Glomerular visceral epithelial cell (primary cell): ENCODE measurements at regions not wholly inside any gene's neighbourhood (a gene's known extent, or its start where the extent isn't known, plus 50 kb on each side); places are given as distances from the start of the nearest gene placed in this dataset.

Experiments
- DNase-seq: peaks from one replicate; pipeline ENCODE4 v3.0.0-alpha.2; 2016; ENCODE audit errors: extremely low spot score

DNA sequence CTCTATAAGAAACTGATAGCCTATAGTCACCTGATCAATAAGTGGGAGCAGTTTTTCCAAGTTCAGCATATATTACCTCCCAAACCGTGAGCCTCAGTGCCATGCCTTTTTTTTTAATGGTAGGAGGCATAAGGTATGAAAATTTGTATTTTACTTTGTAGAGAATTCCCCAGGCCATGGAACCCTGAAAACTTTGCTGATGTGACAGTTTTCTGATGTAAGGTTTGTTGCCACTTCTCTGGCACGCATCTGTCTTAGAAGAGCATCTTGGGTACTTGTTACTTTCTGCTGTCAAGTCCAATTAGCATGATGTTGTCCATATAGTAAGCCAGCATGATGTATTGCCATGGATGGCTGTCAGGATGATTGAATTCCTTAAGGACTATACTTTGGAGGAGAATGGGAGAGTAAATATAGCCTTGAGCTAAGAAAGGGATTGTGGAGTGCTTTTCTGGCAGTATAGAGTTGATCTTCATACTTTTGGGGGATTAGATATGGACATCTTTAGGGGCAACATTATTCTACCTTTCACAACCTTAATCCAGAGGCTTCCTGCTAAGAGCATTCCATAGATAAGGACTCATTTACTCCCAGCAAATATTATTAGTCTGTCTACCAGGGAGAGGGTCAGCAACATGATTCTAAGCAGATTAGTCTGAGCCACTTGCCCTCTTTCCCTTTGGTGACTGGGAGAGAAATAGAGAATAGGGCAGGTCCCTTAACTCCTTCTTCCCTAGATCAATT is 389.6 kb downstream of the YTHDC2 start:
- no peak for DNase-seq

DNA sequence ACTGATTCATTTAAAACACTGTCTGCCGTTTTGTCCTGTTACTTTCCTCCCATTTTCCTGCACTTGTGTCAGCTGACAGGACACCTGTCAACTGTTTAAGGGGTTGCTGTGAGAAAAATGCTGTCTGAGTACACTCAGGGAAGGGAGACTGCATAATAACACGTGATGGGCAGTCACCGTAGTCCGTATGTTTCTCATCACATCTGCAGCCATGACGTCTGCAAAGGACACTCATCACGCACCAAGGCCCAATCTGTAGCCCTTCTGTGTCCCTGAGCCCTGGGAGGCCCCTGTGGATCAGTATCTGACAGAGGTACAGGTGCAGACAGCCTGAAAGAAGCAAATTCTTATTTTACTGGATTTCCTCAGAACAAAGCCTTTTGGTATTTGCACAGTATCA is 396.3 kb downstream of the YTHDC2 start:
- DNase-seq: no peak

DNA sequence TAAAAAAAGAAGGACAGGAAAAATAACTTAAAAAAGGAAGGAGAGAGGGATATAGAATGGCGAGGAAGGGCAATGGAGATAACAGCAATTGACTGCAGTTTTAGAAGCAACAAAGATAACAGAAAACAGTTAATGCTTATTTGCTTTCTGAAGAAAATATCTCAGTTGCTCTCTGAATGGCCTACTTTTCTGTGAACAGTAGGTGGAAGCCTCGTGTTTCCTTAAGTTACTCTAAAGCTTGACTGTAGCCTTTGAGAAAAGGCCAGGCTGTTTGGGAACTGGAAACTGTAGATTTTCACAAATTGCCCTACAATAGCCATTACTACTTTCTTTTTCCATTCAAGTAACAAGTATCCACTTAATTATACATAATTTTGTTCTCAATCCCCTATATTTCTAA is 404.5 kb downstream of the YTHDC2 start:
- no peak for DNase-seq

GRCh38 chr5:113922343-113922742 is 408.8 kb downstream of the YTHDC2 start:
- DNase-seq: no peak

GRCh38 chr5:113935453-113935852 is 422.0 kb downstream of the YTHDC2 start:
- no peak for DNase-seq

GRCh38 chr5:113937301-113937700 is 423.8 kb downstream of the YTHDC2 start:
- no peak for DNase-seq

DNA sequence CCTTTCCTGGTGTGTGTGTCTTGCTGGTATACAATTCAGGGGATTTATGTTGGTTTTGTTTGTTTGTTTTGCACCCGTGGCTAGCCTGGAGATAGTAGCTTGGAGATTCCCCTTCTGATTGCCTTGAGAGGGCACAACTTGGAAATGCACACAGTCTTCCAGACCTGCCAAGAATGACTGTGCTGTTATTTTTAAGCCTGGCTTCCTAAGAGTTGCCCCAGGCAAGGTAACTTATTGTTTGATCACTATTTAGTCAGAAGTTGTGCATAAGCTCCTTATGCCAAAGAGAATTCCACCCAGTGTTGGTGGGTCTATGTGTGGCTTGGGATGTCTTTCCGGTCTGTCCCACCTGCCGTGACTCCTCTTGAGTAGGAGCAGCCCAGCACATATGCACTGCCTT is 421.9 kb upstream of the KCNN2 start:
- no peak for DNase-seq

DNA sequence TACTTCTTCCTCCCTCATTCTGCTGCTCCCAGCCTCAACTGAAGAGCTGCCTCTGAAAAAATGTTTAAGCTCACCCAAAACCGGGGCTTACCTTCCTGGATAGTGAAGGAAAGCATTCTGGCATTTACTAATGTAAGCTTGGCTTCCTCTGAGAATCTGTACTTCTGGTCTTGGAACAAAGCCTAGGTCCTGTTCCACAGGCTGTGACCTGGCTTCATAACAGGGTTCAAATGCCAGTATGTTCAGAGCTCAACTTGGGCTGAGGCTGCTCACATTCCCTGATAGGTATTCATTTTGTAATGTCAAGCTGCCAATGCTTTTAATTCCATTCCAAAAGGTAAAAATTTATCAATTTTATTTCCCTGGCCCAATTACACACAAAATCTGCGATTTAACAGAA is 411.7 kb upstream of the KCNN2 start:
- DNase-seq: no peak

GRCh38 chr5:113965225-113965624 is 396.6 kb upstream of the KCNN2 start:
- no peak for DNase-seq

DNA sequence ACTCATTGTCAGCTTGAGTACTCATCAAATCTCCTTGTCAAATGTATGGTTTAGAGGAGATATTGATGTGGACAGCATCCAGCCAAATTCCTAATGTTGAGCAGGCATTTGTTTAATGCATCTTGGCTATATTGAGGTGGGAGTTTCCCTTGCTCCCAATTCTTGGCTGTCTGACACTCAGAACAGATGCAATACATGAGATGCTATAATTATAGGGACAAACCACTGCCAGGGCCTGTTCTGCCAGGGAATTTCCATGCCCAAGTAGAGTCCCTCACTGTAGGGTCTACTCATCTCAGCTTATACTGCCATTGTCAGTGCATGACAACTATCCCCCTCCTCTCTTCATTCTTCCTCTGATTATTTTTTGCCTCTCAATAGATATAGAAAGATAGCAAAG is 392.0 kb upstream of the KCNN2 start:
- DNase-seq: no peak

GRCh38 chr5:113971454-113971853 is 390.4 kb upstream of the KCNN2 start:
- DNase-seq: no peak

DNA sequence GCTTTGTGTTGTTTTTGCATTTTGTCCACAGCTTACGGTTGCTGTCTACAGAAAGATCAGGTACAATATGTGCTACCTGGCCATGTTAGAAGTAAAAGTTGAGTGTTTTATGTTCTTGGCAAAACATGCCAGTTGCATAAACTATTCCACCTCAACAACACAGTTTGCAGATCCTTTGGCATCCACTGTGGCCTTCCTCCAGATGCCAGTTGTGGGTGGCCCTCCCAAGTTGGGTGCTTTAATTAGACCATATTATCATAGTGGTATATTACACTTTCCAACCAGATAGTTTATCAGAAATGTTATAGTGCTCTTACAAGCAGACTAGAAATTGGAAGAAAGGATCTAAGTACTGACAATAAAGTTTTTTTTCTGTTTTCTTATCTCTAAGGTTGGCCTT is 386.9 kb upstream of the KCNN2 start:
- no peak for DNase-seq

- DNase-seq: no peak
Measured at GRCh38 chr5:113984928-113985327, 376.9 kb upstream of the KCNN2 start.

GRCh38 chr5:113985505-113985904 is 376.4 kb upstream of the KCNN2 start:
- DNase-seq: no peak

GRCh38 chr5:113989278-113989912 is 372.5 kb upstream of the KCNN2 start:
- DNase-seq: no peak

GRCh38 chr5:113989913-113990305 is 372.0 kb upstream of the KCNN2 start:
- DNase-seq: no peak

- DNase-seq: no peak
Measured at GRCh38 chr5:114001076-114001475, 360.8 kb upstream of the KCNN2 start.

- no peak for DNase-seq
Measured at GRCh38 chr5:114006582-114006981, 355.3 kb upstream of the KCNN2 start.

DNA sequence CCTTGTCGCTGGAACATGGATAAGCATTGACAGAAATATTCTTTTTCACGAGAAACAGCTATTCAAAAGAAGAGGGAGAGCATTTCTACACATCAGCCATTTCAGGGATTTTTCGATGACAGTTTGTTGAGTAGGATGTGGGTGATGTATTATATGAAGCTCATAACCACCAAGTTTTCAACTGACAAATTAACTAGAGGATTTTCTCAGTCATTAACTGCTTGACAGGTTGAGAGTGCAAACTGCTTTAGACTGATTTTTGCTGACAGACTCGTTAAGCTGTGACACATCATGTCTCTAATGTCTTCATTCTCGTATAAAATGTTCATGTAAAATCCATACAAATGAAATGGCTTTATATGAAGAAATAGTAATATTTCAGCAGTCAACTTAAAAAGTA is 354.2 kb upstream of the KCNN2 start:
- no peak for DNase-seq

DNA sequence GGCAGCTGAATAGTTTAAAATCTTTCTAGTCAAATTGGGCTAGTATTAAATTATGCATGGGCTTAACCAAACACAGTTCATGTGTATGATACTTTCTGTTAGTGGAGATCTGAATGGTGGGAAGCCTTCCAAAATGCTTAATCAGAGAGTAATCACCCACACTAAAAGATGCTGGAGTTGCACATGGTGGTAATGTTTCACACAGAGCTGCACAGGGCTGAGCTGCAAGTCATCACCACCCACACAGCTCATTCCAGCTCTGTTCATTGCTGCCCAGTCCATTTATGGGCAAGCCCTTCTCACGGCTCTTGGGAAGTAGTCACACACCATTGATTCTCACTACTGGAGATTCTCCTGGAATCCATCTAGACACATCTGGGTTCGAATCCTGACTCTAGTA is 351.5 kb upstream of the KCNN2 start:
- DNase-seq: no peak

DNA sequence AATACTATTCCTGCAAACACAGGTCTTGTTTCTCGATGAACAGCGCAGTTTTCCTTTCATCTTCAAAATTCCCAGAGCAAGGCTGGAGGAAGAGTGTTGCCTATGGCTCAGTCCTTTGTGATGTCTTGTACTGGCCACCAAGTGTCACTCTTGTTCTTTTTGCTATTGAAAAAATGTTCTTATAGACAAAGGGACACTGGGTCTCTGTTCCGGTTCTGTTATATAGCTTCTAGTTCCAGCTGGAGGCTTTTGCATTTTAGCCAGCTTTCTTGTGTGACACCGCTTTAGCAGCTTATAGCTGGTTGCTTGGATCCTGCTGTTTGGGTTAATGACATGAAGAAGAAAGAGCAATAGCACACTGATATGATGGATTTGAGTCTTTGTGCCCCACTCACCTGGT is 343.7 kb upstream of the KCNN2 start:
- no peak for DNase-seq

DNA sequence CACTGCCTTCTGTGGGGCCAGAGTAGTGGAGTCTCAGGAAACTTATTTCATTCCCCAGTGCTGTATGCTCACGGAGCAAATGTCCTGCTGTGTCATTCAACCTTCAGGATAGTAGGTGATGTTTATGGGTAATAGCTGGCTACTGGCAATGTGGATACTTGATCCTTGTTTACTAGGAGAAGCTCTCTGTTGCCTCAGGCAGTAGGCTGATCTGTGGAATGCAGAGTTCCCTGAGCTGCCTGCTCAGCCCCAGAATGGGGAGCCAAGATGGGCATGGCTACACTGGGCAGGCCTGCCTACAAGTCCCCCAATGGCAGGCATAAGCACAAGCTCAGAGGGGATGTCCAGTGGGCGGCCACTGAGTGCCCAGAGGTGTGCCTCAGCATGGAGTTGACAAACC is 323.1 kb upstream of the KCNN2 start:
- no peak for DNase-seq

DNA sequence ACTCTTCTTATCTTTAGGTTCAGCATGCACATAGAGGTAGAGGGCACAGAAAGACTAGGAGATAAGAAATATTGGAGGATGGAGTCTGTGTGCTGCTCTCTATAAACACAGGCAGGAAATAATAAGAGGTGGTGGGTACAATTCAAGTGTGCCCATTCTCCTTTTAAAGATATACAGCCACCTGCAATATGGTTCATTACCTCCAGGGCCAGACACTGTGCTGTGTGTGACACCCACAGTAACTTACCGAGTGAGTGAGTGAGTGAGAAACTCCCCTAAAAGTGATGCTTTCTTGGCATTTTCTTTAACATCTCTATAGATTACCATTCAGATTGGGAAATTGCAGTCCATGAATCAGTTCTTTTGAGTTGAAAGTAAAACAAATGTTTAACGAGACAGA is 311.8 kb upstream of the KCNN2 start:
- no peak for DNase-seq

DNA sequence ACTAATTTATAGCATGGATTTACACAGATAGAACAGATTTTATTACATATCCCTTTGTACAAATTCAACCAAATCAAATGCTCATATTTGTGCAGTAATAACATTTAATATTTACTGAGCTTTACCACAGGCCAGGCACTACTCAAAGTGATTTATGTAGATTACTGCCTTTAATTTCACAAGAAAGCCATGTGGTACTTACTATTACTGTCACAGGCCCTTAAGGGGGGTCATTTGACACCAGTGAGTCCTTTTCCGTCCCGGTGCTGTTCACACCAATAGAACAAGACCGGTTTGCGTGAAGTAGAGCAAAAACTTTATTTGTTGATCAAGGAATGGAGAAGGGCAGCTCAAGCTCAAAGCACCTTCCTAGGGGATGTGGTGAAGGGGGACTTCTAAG is 308.5 kb upstream of the KCNN2 start:
- DNase-seq: no peak
